WI38 (cell line): ENCODE measurements at regions not wholly inside any gene's neighbourhood (a gene's known extent, or its start where the extent isn't known, plus 50 kb on each side); places are given as distances from the start of the nearest gene placed in this dataset.

ENCODE experiments used
- H3K4me3 ChIP-seq: 2 replicates; pipeline ENCODE4 v1.5.1; 2011; ENCODE audit warnings: low read depth, mild to moderate bottlenecking, control low read depth, low read length
- TF ChIP-seq, protein P1 (sequence below): IDR thresholded peaks from 2 replicates; pipeline ENCODE4 v1.5.1; 2012; ENCODE audit warnings: low read depth, mild to moderate bottlenecking, control low read depth, low read length

GRCh38 chr10:85259908-85260307 is 931.5 kb downstream of the CCSER2 start:
- no peak overlapping the region for H3K4me3 ChIP-seq
- TF ChIP-seq, protein P1, sequence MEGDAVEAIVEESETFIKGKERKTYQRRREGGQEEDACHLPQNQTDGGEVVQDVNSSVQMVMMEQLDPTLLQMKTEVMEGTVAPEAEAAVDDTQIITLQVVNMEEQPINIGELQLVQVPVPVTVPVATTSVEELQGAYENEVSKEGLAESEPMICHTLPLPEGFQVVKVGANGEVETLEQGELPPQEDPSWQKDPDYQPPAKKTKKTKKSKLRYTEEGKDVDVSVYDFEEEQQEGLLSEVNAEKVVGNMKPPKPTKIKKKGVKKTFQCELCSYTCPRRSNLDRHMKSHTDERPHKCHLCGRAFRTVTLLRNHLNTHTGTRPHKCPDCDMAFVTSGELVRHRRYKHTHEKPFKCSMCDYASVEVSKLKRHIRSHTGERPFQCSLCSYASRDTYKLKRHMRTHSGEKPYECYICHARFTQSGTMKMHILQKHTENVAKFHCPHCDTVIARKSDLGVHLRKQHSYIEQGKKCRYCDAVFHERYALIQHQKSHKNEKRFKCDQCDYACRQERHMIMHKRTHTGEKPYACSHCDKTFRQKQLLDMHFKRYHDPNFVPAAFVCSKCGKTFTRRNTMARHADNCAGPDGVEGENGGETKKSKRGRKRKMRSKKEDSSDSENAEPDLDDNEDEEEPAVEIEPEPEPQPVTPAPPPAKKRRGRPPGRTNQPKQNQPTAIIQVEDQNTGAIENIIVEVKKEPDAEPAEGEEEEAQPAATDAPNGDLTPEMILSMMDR, result no peak

DNA sequence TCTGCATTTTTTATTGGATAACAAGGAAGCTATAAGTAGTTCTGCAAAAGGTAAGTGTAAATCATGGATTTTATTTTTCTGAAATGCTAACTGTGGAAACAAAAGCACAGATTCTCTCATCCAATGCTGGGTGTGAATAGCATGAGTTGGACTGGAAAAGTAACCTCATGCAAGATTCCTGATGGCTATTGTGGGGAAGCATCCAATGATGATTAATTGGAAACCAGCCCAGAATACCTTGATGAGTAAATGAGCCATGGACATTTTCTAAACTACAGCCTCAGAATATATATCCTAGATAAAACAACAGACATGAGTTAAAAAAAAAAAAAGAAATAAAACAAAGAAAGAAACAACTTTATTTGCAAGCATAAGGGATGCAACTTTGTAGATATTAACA is 934.6 kb downstream of the CCSER2 start:
- H3K4me3 ChIP-seq, result no peak overlapping the region
- TF ChIP-seq, protein P1, result no peak

- TF ChIP-seq, protein P1, result no peak
- H3K4me3 ChIP-seq, result no peak overlapping the region
These were observed 936.7 kb downstream of the CCSER2 start for GRCh38 chr10:85265121-85265520.

GRCh38 chr10:85266808-85267207 is 938.4 kb downstream of the CCSER2 start:
- TF ChIP-seq, protein P1, result no peak
- no peak overlapping the region for H3K4me3 ChIP-seq

GRCh38 chr10:85280014-85280413 is 951.6 kb downstream of the CCSER2 start:
- H3K4me3 ChIP-seq, result no peak overlapping the region
- TF ChIP-seq, protein P1, result no peak

DNA sequence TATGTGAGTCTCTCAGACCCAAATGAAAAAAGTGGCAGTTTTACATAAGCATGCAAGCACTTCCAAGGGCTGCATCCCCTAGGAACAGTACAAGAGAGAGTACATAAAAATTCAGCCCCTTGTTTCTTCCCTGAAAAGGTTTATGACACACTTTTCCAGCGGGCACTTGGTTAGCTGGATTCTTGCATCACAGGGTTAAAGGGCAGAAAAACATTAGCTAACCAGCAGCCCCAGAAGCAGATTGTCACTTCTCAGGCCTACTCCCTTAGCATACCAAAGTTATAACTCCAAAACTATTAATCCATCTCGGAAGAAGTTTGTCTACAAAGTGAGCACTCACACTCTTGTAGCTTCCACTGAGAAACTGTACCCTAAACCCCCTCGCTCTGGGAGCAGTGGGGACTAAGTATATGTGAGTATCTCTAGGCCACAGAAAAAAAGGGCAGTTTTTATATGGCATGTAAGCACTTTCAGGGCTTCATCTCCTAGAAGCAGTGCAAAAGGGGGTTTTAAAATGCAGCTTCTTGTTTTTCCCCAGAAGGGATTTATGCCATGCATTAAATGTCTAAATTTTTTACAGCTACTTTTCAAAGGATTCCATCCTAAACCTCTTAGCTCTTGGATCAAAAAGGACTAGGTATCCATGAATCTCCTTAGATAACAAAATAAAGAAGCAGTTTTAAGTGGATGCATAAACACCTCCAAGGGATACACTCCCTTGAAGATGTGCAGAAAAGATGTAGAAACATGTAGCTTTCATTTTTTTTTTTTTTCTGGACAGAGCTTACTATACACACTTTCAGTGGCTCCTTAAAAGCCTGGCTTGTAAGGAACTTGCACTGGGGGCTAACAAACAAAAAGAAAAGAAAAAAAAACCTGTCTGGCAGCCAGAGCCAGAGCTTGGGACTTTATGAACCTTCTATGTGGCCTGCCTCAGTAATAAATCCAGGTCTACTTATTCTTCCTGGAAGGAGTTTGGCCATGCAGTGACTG is 956.7 kb downstream of the CCSER2 start:
- H3K4me3 ChIP-seq, result no peak overlapping the region
- TF ChIP-seq, protein P1, result no peak

DNA sequence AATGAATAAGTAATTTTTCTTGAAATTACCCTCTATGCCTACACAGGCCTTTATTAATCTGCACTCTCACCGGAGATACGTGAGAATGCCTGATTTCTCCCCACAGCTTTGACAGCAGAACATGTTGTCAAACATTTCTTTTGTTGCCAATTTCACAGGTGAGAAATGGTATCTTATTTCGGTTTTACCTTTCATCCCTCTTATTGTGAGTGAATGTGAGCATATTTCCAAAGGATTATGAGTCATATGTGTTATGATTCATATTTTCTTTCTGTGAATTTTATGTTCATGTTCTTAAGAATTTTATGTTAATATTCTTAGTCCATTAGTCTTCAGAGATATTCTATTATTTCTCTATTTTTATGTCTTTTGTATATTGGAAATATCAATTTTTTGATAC is 965.1 kb downstream of the CCSER2 start:
- TF ChIP-seq, protein P1, result no peak
- no peak overlapping the region for H3K4me3 ChIP-seq
